GM21576 (cell line): ENCODE measurements at regions not wholly inside any gene's neighbourhood (a gene's known extent, or its start where the extent isn't known, plus 50 kb on each side); places are given as distances from the start of the nearest gene placed in this dataset.

ENCODE experiments used
- ATAC-seq: cut with Tn5 transposase; IDR thresholded peaks from one replicate; pipeline ENCODE4 v1.9.1; 2021; ENCODE audit warnings: mild to moderate bottlenecking, moderate library complexity; ENCODE audit not compliant: unreplicated experiment

- ATAC-seq = no peak
These were observed 115.9 kb downstream of the TTC32 start for GRCh38 chr2:19785867-19786266.

GRCh38 chr2:19785447-19785846 lies 116.3 kb downstream of the TTC32 start:
- no peak for ATAC-seq

GRCh38 chr2:19784456-19784855 lies 117.3 kb downstream of the TTC32 start:
- ATAC-seq = no peak

GRCh38 chr2:19783935-19784334 lies 117.8 kb downstream of the TTC32 start:
- ATAC-seq = no peak

GRCh38 chr2:19776941-19777514 lies 124.8 kb downstream of the TTC32 start:
- ATAC-seq = no peak

- no peak for ATAC-seq
These were observed 125.9 kb downstream of the TTC32 start for GRCh38 chr2:19775838-19776237.

- ATAC-seq = no peak
These were observed 126.5 kb downstream of the TTC32 start for GRCh38 chr2:19775315-19775714.

GRCh38 chr2:19774805-19775176 lies 127.0 kb downstream of the TTC32 start:
- no peak for ATAC-seq

GRCh38 chr2:19772981-19773380 lies 128.8 kb downstream of the TTC32 start:
- no peak for ATAC-seq

GRCh38 chr2:19769513-19769912 lies 132.3 kb downstream of the TTC32 start:
- ATAC-seq = no peak

GRCh38 chr2:19767899-19768298 lies 133.9 kb downstream of the TTC32 start:
- no peak for ATAC-seq

GRCh38 chr2:19764998-19765397 lies 136.8 kb downstream of the TTC32 start:
- ATAC-seq = no peak

GRCh38 chr2:19763731-19764130 lies 138.1 kb downstream of the TTC32 start:
- no peak for ATAC-seq

GRCh38 chr2:19762959-19763605 lies 138.7 kb downstream of the TTC32 start:
- ATAC-seq = no peak

GRCh38 chr2:19762142-19762541 lies 139.6 kb downstream of the TTC32 start:
- no peak for ATAC-seq

GRCh38 chr2:19759880-19760279 lies 141.9 kb downstream of the TTC32 start:
- ATAC-seq = no peak

GRCh38 chr2:19758658-19759057 lies 143.1 kb downstream of the TTC32 start:
- no peak for ATAC-seq

- no peak for ATAC-seq
These were observed 144.2 kb downstream of the TTC32 start for GRCh38 chr2:19757586-19757985.

- ATAC-seq = no peak
These were observed 146.9 kb downstream of the TTC32 start for GRCh38 chr2:19754907-19755306.

- ATAC-seq = no peak
These were observed 148.0 kb downstream of the TTC32 start for GRCh38 chr2:19753818-19754217.

- ATAC-seq = no peak
These were observed 148.5 kb downstream of the TTC32 start for GRCh38 chr2:19753314-19753713.

- ATAC-seq = no peak
These were observed 149.3 kb downstream of the TTC32 start for GRCh38 chr2:19752500-19752899.

- ATAC-seq = no peak
These were observed 150.2 kb downstream of the TTC32 start for GRCh38 chr2:19751631-19752030.
